HCT116 (cell line): ENCODE measurements at regions not wholly inside any gene's neighbourhood (a gene's known extent, or its start where the extent isn't known, plus 50 kb on each side); places are given as distances from the start of the nearest gene placed in this dataset.

ENCODE experiments used
- ATAC-seq: fragments of 200-7000 bp; cut with Tn5 transposase; 2 replicates; pipeline ENCODE4 v1.9.1; 2020; ENCODE audit warnings: mild to moderate bottlenecking, moderate library complexity
- BruUV-seq: library from RNA; stranded (reverse); fragments of 400-500 nt; replicated peaks from 2 replicates; lab custom pipeline; 2021; lab: Mats Ljungman, UMichigan
- CTCF ChIA-PET: fragments of 300-600 bp; sonication (Branson Sonifier 250); formaldehyde crosslinking; loops from one replicate; lab custom pipeline; 2021; ENCODE audit warnings: antibody characterized with exemption; lab: Charles Lee
- POLR2A ChIA-PET: fragments of 300-600, 350-600 bp; sonication (Branson Sonifier 250); formaldehyde crosslinking; loops from one replicate; lab custom pipeline; 2021; ENCODE audit warnings: antibody characterized with exemption; lab: Charles Lee
- RAD21 ChIA-PET, 2 experiments: fragments of 300-600 bp; sonication (Branson Sonifier 250); formaldehyde crosslinking; loops; one replicate each; lab custom pipeline; 2023; ENCODE audit warnings: low total read pairs in 2 of 2; ENCODE audit not compliant: uncharacterized antibody in 2 of 2, unreplicated experiment in 2 of 2, low non-redundant PET in 1 of 2; lab: Charles Lee
- DNase-seq: peaks from one replicate; pipeline ENCODE4 v3.0.0-alpha.2; 2010; ENCODE audit warnings: low read depth, low spot score
- H2AFZ ChIP-seq: fragments of 200-600 bp; shearing (Covaris generic), sonication (generic); 2 replicates; pipeline ENCODE4 v1.6.1; 2017; ENCODE audit warnings: low read depth, mixed run types, mixed read lengths, antibody characterized with exemption, low read length; ENCODE audit not compliant: poor library complexity, severe bottlenecking
- H3K27ac ChIP-seq: 2 replicates; pipeline ENCODE4 v1.5.1; 2012; ENCODE audit warnings: low read depth, low read length
- H3K27me3 ChIP-seq: fragments of 200-600 bp; sonication (generic); 2 replicates; pipeline ENCODE4 v1.6.1; 2016; ENCODE audit warnings: mixed run types, low read length, mixed read lengths; ENCODE audit not compliant: insufficient read depth
- H3K36me3 ChIP-seq, 2 experiments: fragments of 200-500 bp in 1 of 2; fragments of 200-600 bp in 1 of 2; sonication (Bioruptor generic) in 1 of 2; sonication (generic) in 1 of 2; 2 replicates each; pipeline versions ENCODE4 v1.5.1 to v1.6.1; 2014 to 2016; ENCODE audit warnings: low read length in 2 of 2, inconsistent platforms in 1 of 2, mixed read lengths in 1 of 2, mixed run types in 1 of 2; ENCODE audit not compliant: insufficient read depth in 2 of 2, control insufficient read depth in 1 of 2
- H3K4me1 ChIP-seq, 2 experiments: fragments of 200-600 bp in 1 of 2; sonication (generic) in 1 of 2; 2 replicates each; pipeline versions ENCODE4 v1.5.1 to v1.6.1; 2012 to 2017; ENCODE audit warnings: low read length in 2 of 2, inconsistent platforms in 1 of 2, mild to moderate bottlenecking in 1 of 2, mixed read lengths in 1 of 2, mixed run types in 1 of 2, moderate library complexity in 1 of 2; ENCODE audit not compliant: insufficient read depth in 2 of 2, control insufficient read depth in 1 of 2
- H3K4me2 ChIP-seq: fragments of 200-600 bp; sonication (generic); 2 replicates; pipeline ENCODE4 v1.6.1; 2017; ENCODE audit warnings: mixed run types, low read length, mixed read lengths
- H3K4me3 ChIP-seq, 2 experiments: fragments of 200-600 bp in 1 of 2; sonication (generic) in 1 of 2; replicated peaks in 1 of 2; 2 replicates each; pipeline ENCODE4 v1.5.1; 2011 to 2016; ENCODE audit warnings: low read length in 2 of 2, control low read depth in 1 of 2, low read depth in 1 of 2, mild to moderate bottlenecking in 1 of 2, mixed read lengths in 1 of 2, mixed run types in 1 of 2
- H3K79me2 ChIP-seq: fragments of 200-600 bp; sonication (generic); 2 replicates; pipeline ENCODE4 v1.6.1; 2017; ENCODE audit warnings: mild to moderate bottlenecking, mixed run types, low read length, moderate library complexity, mixed read lengths; ENCODE audit not compliant: insufficient read depth
- H3K9ac ChIP-seq: fragments of 200-600 bp; sonication (generic); 2 replicates; pipeline ENCODE4 v1.6.1; 2016; ENCODE audit warnings: low read length, mixed read lengths
- H3K9me2 ChIP-seq: fragments of 200-600 bp; sonication (generic), shearing (Covaris generic); 2 replicates; pipeline ENCODE4 v1.6.1; 2017; ENCODE audit warnings: mixed run types, mild to moderate bottlenecking, moderate library complexity; ENCODE audit not compliant: insufficient read depth
- H3K9me3 ChIP-seq, 2 experiments: fragments of 200-500 bp in 1 of 2; fragments of 200-600 bp in 1 of 2; sonication (Bioruptor generic) in 1 of 2; sonication (generic) in 1 of 2; 2 replicates each; pipeline ENCODE4 v1.6.1; 2014 to 2017; ENCODE audit warnings: low read length in 2 of 2, mixed read lengths in 2 of 2, inconsistent platforms in 1 of 2, low read depth in 1 of 2, mild to moderate bottlenecking in 1 of 2, mixed run types in 1 of 2, moderate library complexity in 1 of 2; ENCODE audit not compliant: control insufficient read depth in 1 of 2, insufficient read depth in 1 of 2
- H4K20me1 ChIP-seq: fragments of 200-600 bp; sonication (generic), shearing (Covaris generic); 2 replicates; pipeline ENCODE4 v1.6.1; 2017; ENCODE audit warnings: mixed run types, mild to moderate bottlenecking, moderate library complexity; ENCODE audit not compliant: insufficient read depth
- EZH2phosphoT487 ChIP-seq: fragments of 200-600 bp; IDR thresholded peaks from 2 replicates; pipeline ENCODE4 v1.6.1; 2018; ENCODE audit warnings: antibody characterized with exemption, borderline replicate concordance
- POLR2AphosphoS5 ChIP-seq: IDR thresholded peaks from 2 replicates; pipeline ENCODE4 v1.6.1; 2011; ENCODE audit warnings: mild to moderate bottlenecking, low read depth, low read length, moderate library complexity
- ZFX ChIP-seq: fragments of 450-650 bp; IDR thresholded peaks from 2 replicates; pipeline ENCODE4 v1.6.1; 2017
- intact Hi-C: fragments of 100-400 bp; cut with micrococcal nuclease; formaldehyde crosslinking; loops from 2 replicates; pipeline ENCODE4 v1.10.0; 2022
- TF ChIP-seq, protein P1 (sequence below), 3 experiments: fragments of 200-600 bp in 1 of 3; sonication (generic) in 1 of 3; IDR thresholded peaks in 2 of 3; conservative IDR thresholded peaks in 1 of 3; 2 replicates each; pipeline ENCODE4 v1.5.1; 2012 to 2017; ENCODE audit warnings: low read depth in 2 of 3, low read length in 2 of 3, antibody characterized with exemption in 1 of 3, borderline replicate concordance in 1 of 3, control low read depth in 1 of 3, mild to moderate bottlenecking in 1 of 3, mixed read lengths in 1 of 3, mixed run types in 1 of 3, moderate library complexity in 1 of 3; ENCODE audit not compliant: insufficient read depth in 1 of 3
- TF ChIP-seq, protein P2 (sequence below): IDR thresholded peaks from 2 replicates; pipeline ENCODE4 v1.6.1; 2011; ENCODE audit warnings: mild to moderate bottlenecking, low read length, moderate library complexity; ENCODE audit not compliant: insufficient replicate concordance; ENCODE audit errors: extremely low read depth

GRCh38 chr6:170147056-170147787 is 143.7 kb downstream of the DLL1 start:
- RAD21 ChIA-PET = no interaction called here
- CTCF ChIA-PET = no interaction called here
- Histone ChIP-seq H3K36me3 (no peaks in the 10 kb centered on the region), H3K27ac (no peak overlapping the region), H2AFZ (no peak overlapping the region), H4K20me1 (no peaks in the 10 kb centered on the region), H3K4me2 (no peak overlapping the region), H3K4me1 (peaks cover 3% of the 10 kb centered on the region in 2 experiments), H3K9me2 (no peaks in the 10 kb centered on the region), H3K9me3 (peaks cover 7 to 11% of the 10 kb centered on the region in 2 experiments; a peak in 2 of 4 replicates), H3K27me3 (no peaks in the 10 kb centered on the region), H3K79me2 (no peaks in the 10 kb centered on the region), H3K9ac (no peak overlapping the region), H3K4me3 (no peak overlapping the region)
- intact Hi-C loops = no loop called here
- BruUV-seq = no TSS peak
- DNase-seq (no peak), ATAC-seq (peak; percentile 39; the same call in 1 of the 2 replicates)
- POLR2A ChIA-PET = no interaction called here
- TF ChIP-seq, protein P1, sequence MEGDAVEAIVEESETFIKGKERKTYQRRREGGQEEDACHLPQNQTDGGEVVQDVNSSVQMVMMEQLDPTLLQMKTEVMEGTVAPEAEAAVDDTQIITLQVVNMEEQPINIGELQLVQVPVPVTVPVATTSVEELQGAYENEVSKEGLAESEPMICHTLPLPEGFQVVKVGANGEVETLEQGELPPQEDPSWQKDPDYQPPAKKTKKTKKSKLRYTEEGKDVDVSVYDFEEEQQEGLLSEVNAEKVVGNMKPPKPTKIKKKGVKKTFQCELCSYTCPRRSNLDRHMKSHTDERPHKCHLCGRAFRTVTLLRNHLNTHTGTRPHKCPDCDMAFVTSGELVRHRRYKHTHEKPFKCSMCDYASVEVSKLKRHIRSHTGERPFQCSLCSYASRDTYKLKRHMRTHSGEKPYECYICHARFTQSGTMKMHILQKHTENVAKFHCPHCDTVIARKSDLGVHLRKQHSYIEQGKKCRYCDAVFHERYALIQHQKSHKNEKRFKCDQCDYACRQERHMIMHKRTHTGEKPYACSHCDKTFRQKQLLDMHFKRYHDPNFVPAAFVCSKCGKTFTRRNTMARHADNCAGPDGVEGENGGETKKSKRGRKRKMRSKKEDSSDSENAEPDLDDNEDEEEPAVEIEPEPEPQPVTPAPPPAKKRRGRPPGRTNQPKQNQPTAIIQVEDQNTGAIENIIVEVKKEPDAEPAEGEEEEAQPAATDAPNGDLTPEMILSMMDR (IDR thresholded peaks at IDR 0.05 in 2 of 3, conservative IDR thresholded peaks at IDR 0.05 in 1 of 3; ENCODE audit: borderline replicate concordance in 1 of 3, insufficient read depth in 1 of 3, low read depth in 2 of 3, low read length in 2 of 3) = no peak
- no peak for TF ChIP-seq POLR2AphosphoS5
- no peak for TF ChIP-seq ZFX
- TF ChIP-seq, protein P2, sequence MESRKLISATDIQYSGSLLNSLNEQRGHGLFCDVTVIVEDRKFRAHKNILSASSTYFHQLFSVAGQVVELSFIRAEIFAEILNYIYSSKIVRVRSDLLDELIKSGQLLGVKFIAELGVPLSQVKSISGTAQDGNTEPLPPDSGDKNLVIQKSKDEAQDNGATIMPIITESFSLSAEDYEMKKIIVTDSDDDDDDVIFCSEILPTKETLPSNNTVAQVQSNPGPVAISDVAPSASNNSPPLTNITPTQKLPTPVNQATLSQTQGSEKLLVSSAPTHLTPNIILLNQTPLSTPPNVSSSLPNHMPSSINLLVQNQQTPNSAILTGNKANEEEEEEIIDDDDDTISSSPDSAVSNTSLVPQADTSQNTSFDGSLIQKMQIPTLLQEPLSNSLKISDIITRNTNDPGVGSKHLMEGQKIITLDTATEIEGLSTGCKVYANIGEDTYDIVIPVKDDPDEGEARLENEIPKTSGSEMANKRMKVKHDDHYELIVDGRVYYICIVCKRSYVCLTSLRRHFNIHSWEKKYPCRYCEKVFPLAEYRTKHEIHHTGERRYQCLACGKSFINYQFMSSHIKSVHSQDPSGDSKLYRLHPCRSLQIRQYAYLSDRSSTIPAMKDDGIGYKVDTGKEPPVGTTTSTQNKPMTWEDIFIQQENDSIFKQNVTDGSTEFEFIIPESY = no peak
- no peak for TF ChIP-seq EZH2phosphoT487
- TF ChIP-seq, all 23 proteins: peak for 0
